ENCODE measurements at regions not wholly inside any gene's neighbourhood (a gene's known extent, or its start where the extent isn't known, plus 50 kb on each side); places are given as distances from the start of the nearest gene placed in this dataset.

GRCh38 chr1:22245726-22246125, 102.8 kb upstream of the WNT4 start:
- DNase-seq (ENCODE audit: low read depth in 3 of 3): no peak

DNA sequence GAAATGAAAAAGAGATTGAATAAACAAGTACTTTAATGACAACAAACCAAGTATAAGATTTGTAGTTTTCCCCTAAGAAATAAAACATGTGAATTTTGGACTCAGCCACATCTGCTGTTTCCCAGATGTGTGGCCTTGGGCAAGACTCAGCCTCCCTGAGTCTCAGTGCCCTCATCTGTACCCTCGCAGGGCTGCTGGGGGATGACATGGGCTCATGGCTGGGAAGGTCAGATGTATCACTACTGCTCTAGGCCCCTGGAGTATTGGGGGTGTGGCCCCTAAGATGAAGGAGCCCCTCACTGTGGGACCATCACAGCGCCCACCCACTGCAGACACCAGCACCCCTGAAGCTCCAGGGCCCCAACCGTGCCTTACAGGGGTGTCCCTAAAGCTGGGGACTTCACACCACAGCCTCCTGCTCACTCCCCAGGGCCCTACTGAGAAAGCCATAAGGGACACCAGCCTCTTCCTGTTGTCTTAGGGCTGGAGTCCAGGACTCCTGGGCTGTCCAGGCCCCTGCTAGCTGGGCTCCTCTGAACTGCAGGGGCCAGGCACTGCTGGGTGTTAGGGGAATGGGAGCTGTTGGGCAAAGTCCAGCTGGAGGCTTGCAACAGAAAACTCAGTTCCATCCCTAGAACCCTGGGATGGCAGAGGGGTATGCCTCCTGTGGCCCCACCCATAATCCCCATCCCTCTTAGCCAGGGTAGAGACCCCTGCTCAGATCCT, 104.0 kb upstream of the WNT4 start:
- DNase-seq (ENCODE audit: low read depth in 3 of 3): no peak

DNA sequence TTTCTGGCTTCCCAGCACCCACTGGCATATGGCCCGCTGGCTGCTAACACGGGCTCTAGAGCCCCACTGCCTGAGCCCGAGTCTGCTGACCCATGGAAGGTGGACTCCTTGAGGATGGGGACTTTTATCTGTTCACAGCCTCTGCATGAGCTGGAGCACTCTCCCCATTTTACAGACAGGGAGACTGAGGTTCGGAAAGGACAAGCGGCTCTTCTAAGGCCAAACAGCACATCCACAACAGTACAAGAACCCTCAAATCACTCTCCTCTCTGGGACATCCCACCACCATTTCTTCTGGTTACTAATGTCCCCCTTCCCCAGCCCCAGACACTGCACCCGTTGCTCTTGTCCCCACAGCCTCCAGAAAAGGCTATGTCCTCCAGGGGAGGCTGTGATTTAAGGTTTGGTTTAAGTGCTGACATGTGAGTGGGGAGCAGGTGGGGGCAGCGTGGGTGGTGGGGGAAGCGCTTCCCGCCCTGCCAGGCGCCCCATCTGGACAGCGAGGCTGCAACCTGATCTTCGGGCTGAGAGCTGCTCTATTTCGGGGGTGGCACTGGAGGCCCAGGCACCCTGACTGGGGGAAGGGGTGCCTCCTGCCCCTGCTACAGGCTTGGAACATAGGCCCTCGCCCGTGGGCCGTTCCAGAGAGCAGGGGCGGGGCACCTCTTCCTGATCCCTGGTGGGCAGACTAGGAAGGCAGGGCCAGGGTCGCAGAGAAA, 104.8 kb upstream of the WNT4 start:
- DNase-seq (ENCODE audit: low read depth in 3 of 3): no peak

DNA sequence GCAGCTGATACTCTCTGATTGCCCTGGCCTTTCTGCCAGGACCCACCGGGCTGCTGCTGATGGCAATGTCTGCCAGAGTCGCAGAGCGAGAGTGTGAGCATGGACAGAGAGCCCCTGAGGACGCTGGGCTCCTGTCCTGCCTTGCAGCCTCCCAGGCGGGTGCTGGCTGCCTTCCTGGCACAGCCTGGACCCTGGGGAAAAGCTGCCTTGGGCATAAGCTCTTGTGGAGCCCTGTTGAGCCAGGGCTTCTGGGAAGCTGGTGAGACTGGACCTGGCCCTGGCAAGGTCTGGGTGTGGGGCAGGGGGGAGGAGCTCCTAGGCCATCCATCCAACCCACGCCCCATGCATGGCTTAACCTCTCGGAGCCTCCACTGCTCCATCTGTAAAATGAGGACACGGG, 105.8 kb upstream of the WNT4 start:
- no peak for DNase-seq (ENCODE audit: low read depth in 3 of 3)

GRCh38 chr1:22249928-22250680, 107.2 kb upstream of the WNT4 start:
- no peak for DNase-seq (ENCODE audit: low read depth in 3 of 3)

GRCh38 chr1:22250724-22251123, 107.8 kb upstream of the WNT4 start:
- DNase-seq (ENCODE audit: low read depth in 3 of 3): no peak

DNA sequence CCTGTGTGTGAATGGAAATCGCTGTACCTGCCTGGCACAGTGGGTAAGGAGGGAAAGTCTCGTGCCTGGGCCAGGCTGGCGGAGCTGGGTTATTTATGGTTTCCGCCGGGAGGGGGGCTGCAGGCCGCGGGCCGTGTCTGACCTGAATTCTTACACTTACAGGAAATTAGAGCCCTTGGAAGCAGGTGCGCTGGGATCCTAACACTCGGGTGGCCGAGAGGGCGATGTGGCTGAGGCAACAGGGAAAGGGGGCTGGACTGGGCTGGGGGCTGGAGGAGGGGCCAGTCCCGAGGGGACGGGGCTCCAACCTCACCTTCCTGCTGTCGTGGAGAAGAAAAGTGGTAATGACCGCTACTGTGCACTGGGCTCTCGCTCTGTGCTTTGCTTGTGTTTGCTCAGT, 109.4 kb upstream of the WNT4 start:
- no peak for DNase-seq (ENCODE audit: low read depth in 3 of 3)

GRCh38 chr1:22253012-22253790, 110.3 kb upstream of the WNT4 start:
- no peak for DNase-seq (ENCODE audit: low read depth in 3 of 3)

DNA sequence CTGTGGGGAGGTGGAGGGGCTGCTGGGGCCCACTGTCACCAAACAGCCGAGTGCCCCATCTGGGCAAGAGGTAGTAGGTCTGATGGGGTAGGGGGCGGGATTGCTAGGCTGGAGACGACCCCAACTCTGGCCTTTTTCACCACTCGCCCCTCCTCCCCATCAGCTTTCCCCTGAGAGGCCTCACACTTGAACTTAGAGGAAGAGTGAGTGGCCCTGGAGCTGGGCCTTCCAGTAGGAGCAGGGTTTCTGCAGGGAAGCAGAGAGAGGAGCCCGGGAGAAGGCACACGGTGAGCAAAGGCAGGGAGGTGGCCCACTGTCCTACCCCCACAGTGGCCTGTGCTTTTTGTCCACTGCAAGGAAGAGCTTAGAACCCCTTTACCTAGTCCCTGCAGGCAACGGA, 111.9 kb upstream of the WNT4 start:
- DNase-seq (ENCODE audit: low read depth in 3 of 3): no peak

- no peak for DNase-seq (ENCODE audit: low read depth in 3 of 3)
Observed at GRCh38 chr1:22255341-22256212, 112.7 kb upstream of the WNT4 start.

- no peak for DNase-seq (ENCODE audit: low read depth in 3 of 3)
Observed at GRCh38 chr1:22256213-22256512, 113.3 kb upstream of the WNT4 start.

DNA sequence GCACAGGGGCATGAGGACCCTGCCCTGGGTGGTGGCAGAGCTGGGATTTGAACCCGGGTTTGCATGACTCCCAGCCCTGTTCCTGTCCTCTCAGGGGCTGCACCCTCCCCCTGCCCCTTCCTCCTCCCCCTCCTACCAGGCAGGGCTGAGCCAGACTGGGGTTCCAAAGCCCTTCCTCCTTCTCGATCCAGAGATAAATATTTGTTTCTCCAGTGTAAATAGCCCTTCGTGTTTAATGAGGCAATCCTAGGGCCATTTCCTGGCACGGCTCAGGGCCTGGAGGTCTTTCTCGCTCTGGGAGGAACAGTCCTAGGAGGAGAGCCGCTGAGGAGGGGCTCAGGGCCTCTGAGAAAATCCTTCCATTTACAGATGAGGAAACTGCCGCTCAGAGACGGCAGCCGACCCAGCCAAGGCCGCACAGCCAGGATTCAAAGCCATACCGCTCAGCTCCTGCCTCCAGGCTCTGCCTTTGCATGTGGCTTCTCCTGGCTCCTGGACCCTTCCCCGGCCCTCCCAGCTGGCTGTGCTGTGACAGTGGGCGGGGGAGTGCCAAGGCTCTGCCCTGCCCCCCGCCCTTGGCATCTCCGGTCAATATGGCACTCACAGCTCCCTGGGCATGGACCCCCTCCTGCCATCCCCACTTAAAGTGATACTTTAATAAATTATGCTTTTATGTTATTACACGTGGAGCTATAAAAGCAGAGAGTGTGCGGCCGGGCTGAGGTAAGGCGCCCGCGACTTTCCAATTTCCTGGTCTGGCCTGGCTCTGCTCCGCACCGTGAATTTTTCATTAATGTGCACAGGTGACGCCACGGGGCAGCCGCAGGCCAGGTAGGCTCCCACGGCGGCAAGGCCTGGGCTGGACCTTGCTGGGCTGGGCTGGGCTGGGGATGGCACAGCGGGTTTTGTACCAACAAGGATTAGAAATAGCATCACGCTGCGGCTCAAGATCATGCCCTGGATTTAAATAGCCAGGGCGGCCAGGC, 114.7 kb upstream of the WNT4 start:
- no peak for DNase-seq (ENCODE audit: low read depth in 3 of 3)

DNA sequence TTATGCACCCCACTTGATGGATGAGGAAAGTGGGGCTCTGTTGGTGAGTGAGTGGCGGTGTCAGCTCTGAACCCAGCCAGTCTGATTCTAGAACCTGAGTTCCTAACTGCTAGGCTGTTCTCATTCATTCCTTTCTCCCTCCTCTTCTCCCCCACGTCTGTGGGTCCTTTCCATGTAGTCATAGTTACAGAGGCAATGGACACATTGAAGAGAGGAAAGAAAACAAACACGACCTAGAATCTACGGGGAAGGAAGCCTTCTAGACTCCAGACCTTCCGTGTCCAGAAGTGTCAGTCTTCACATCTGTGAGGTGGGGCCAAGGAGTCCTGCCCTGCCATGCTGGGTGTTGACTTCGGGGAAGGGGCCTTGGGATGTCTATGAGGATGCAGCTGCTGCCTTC, 115.8 kb upstream of the WNT4 start:
- no peak for DNase-seq (ENCODE audit: low read depth in 3 of 3)

DNA sequence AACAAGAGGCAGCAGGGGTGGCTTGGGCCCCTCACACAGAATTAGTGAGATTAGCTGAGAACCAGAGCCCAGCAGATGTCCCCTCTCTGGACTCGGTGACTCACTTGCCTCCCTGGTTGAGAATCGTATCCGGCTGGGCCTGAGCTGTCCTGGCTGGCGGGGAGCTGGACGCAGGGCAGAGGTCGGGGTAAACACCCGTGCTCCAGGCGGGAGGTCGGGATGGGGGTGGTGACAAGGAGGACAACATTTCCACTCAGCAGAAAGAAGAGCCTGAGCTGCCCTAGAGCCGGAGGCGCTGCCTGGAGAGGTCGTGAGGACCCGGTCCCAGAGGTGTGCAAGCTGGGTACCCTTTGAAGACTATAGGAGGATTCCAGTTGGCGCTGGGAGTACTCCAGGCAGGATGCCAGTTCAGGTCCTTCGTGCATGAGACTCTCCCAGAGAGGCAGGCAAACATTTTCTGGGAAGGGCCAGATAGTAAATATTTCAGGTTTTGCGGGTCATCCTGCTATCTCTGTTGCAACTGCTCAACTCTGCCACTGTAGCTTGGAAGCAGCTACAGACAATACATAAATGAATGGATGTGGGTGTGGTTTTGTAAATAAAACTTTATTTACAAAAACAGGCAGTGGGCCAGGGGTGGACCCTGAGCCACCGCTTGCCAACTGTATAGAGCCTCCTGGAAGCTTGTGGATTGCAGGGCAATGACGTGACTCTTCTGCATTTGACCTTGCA, 116.8 kb upstream of the WNT4 start:
- DNase-seq (ENCODE audit: low read depth in 3 of 3): no peak

- DNase-seq (ENCODE audit: low read depth in 3 of 3): no peak
Observed at GRCh38 chr1:22260860-22261432, 118.0 kb upstream of the WNT4 start.

- no peak for DNase-seq (ENCODE audit: low read depth in 3 of 3)
Observed at GRCh38 chr1:22261580-22261979, 118.7 kb upstream of the WNT4 start.

DNA sequence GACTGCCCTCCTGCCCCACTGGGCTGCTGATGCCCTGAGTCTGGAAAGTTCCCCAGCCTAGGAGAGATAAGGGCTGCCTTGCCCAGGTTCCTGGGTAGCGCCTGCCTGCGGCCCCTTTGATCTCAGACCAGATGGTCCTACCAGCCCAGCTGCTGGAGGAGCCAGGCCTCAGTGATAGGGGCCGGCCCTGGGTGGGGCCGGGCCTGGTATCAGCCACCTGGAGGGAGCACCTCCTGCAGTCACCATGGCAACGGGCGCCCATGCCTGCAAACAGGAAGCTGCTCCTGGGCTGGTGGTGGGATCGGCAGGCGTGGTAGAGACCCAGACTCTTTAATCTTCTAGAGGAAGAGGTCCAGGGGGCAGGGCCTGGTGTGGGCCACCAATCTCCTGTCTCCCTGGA, 119.7 kb upstream of the WNT4 start:
- DNase-seq (ENCODE audit: low read depth in 3 of 3): no peak

GRCh38 chr1:22263359-22263758, 120.5 kb upstream of the WNT4 start:
- no peak for DNase-seq (ENCODE audit: low read depth in 3 of 3)
